Stimulated activated CD4-positive, alpha-beta T cell treated with anti-CD3 and anti-CD28 coated beads, Interleukin-12 subunit alpha, Interleukin-12 subunit beta, amount 100 ng/mL, for 48 hours (primary cell): ENCODE measurements at regions not wholly inside any gene's neighbourhood (a gene's known extent, or its start where the extent isn't known, plus 50 kb on each side); places are given as distances from the start of the nearest gene placed in this dataset.

Experiments
- DNase-seq, 3 donors: peaks; one replicate each; pipeline ENCODE4 v3.0.0-alpha.2; 2020; ENCODE audit warnings: low read depth in 2 of 3, low spot score in 1 of 3

- no peak for DNase-seq
These were observed 64.4 kb upstream of the IGF1R start for GRCh38 chr15:98583771-98584430.

GRCh38 chr15:98586066-98586465 is 62.3 kb upstream of the IGF1R start:
- DNase-seq = no peak

GRCh38 chr15:98592136-98592535 is 56.2 kb upstream of the IGF1R start:
- DNase-seq = no peak

DNA sequence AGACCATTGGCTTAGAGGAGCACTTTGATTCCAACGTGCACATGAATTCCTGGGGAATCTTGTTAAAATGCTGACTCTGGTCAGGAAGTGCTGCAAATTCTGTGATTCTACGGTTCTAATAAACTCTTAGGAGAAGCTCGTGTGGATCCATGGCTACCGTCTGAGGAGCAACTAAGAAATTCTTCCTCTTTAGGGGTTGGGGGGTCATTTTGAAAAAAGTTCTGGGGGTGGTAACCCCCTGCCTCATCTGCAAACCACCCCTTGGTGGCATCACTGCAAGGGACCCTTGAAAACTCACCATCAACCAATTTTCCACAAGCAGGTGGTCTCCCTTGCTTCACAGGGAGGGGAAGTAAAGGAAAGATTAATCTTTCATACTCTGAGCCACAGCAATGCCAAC is 52.2 kb upstream of the IGF1R start:
- no peak for DNase-seq

DNA sequence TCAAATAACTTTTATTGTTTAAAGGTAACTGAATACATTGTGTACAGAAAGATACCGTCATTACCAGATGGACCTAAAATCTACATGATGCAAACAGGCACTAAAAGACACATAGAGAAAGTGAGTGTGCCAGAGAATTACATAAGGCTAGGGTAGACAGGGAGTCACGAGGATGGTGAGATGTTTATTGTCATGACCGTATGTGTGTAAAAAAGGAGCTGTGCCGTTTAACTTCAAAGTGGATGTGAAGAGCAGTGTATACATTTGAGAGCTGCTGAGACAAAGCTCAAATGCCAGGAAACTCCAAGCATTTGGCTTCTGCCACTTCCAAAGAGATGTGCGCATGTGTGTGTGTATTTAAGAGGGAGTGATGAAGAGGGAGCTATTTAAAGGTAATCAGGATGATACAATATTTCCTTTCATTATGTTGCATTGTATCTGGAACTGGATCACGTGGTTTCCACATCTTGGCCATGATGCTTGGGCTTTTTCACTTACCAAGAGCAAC is 51.4 kb upstream of the IGF1R start:
- DNase-seq = no peak

DNA sequence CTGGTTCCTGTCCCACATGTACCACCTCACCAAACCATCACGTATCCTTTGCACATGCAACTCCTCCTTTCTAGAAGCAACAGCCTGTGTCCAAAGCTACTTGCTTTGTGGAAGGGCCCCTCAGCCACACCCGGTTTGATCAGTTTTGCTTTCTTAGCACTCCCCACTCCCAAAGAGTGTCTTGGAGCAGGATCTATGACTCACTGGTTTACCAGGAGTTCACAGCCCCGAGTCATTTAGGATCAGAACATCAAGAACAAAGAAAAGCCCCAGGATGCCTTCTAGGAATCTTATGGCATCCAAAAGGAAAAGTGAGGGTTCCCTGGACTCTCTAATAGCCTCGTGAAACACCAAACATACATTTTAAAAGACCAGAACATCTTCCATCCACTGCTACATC is 50.7 kb upstream of the IGF1R start:
- DNase-seq = no peak
